GM18868 (cell line): ENCODE measurements at regions not wholly inside any gene's neighbourhood (a gene's known extent, or its start where the extent isn't known, plus 50 kb on each side); places are given as distances from the start of the nearest gene placed in this dataset.
"Not testable (repeated sequence)": the region's sequence is repeated elsewhere in the genome, so short reads cannot be mapped to it uniquely, and the experiment has no call there.

Experiments used
- ATAC-seq: cut with Tn5 transposase; IDR thresholded peaks from one replicate; pipeline ENCODE4 v1.9.1; 2021; ENCODE audit warnings: mild to moderate bottlenecking, moderate library complexity; ENCODE audit not compliant: unreplicated experiment

GRCh38 chr5:28914297-28914696 lies 1875.9 kb upstream of the CDH9 start:
- ATAC-seq, result no peak

- ATAC-seq, result no peak
These were observed 1865.3 kb upstream of the CDH9 start for GRCh38 chr5:28903643-28904042.

GRCh38 chr5:28896949-28897348 lies 1858.6 kb upstream of the CDH9 start:
- ATAC-seq, result no peak

- ATAC-seq, result no peak
These were observed 1842.5 kb upstream of the CDH9 start for GRCh38 chr5:28880936-28881335.

GRCh38 chr5:28877050-28877449 lies 1838.7 kb upstream of the CDH9 start:
- no peak for ATAC-seq

- no peak for ATAC-seq
These were observed 1825.6 kb upstream of the CDH9 start for GRCh38 chr5:28864006-28864405.

GRCh38 chr5:28862860-28863196 lies 1824.4 kb upstream of the CDH9 start:
- ATAC-seq, result no peak

GRCh38 chr5:28862137-28862859 lies 1823.9 kb upstream of the CDH9 start:
- no peak for ATAC-seq

GRCh38 chr5:28855626-28856025 lies 1817.2 kb upstream of the CDH9 start:
- ATAC-seq, result no peak

- ATAC-seq, result no peak
These were observed 1812.0 kb upstream of the CDH9 start for GRCh38 chr5:28850320-28850921.

- ATAC-seq, result no peak
These were observed 1792.7 kb upstream of the CDH9 start for GRCh38 chr5:28831042-28831441.

GRCh38 chr5:28823231-28823630 lies 1784.8 kb upstream of the CDH9 start:
- ATAC-seq, result no peak

GRCh38 chr5:28822071-28822470 lies 1783.7 kb upstream of the CDH9 start:
- no peak for ATAC-seq

GRCh38 chr5:28810751-28811136 lies 1772.4 kb upstream of the CDH9 start:
- no peak for ATAC-seq

GRCh38 chr5:28809811-28810750 lies 1771.7 kb upstream of the CDH9 start:
- no peak for ATAC-seq

- ATAC-seq, result no peak
These were observed 1770.8 kb upstream of the CDH9 start for GRCh38 chr5:28808967-28809810.

- ATAC-seq, result no peak
These were observed 1768.9 kb upstream of the CDH9 start for GRCh38 chr5:28807195-28807729.

- ATAC-seq, result not testable (repeated sequence)
These were observed 1760.6 kb upstream of the CDH9 start for GRCh38 chr5:28799035-28799434.

- no peak for ATAC-seq
These were observed 1750.6 kb upstream of the CDH9 start for GRCh38 chr5:28788954-28789353.

GRCh38 chr5:28780083-28780692 lies 1741.8 kb upstream of the CDH9 start:
- no peak for ATAC-seq
